K562 (cell line): ENCODE measurements at regions not wholly inside any gene's neighbourhood (a gene's known extent, or its start where the extent isn't known, plus 50 kb on each side); places are given as distances from the start of the nearest gene placed in this dataset.

Experiments used
- ATAC-seq: fragments of 200-7000 bp; cut with Tn5 transposase; 3 replicates; pipeline ENCODE4 v1.9.1; 2020; ENCODE audit warnings: moderate library complexity
- BruUV-seq: library from RNA; stranded (reverse); fragments of 400-500 nt; replicated peaks from 2 replicates; lab custom pipeline; 2021; lab: Mats Ljungman, UMichigan
- CTCF ChIA-PET: fragments of 300-600 bp; formaldehyde crosslinking; extraction: SDS; loops from one replicate; lab custom pipeline; 2021; ENCODE audit warnings: low intra/inter-chr PET ratio; lab: Yijun Ruan, JAX
- POLR2A ChIA-PET: fragments of 300-600, 350-650 bp; sonication (Branson Sonifier 250); formaldehyde crosslinking; extraction: SDS; loops from one replicate; lab custom pipeline; 2021; ENCODE audit warnings: antibody characterized with exemption, inconsistent platforms; lab: Yijun Ruan, JAX
- DNase-seq, 4 experiments: peaks; one replicate each; pipeline versions ENCODE4 v3.0.0 to v3.0.0-alpha.2; 2011 to 2018; ENCODE audit warnings: low spot score in 3 of 4, mixed read lengths in 3 of 4; ENCODE audit errors: extremely low read depth in 1 of 4
- FAIRE-seq: peaks from 2 replicates; lab custom pipeline; 2011; peaks lifted over from hg19 to GRCh38; lab: Jason Lieb, UNC
- H2AFZ ChIP-seq: 2 replicates; pipeline ENCODE4 v1.6.0; 2011; ENCODE audit warnings: low read depth, low read length, control low read depth, inconsistent platforms
- H3K27ac ChIP-seq: fragments of 200-600 bp; 3 replicates; pipeline ENCODE4 v1.8.0; 2011; ENCODE audit warnings: low read depth, mild to moderate bottlenecking, control low read depth, inconsistent platforms, low read length, moderate library complexity, mixed read lengths; ENCODE audit errors: extremely low read depth
- H3K27me3 ChIP-seq, 2 experiments: fragments of 300-600 bp in 1 of 2; 2 replicates in 1 of 2; 3 replicates in 1 of 2; pipeline versions ENCODE4 v1.6.0 to v1.8.0; 2011; ENCODE audit warnings: inconsistent platforms in 2 of 2, low read length in 2 of 2, mild to moderate bottlenecking in 1 of 2, mixed read lengths in 1 of 2, moderate library complexity in 1 of 2; ENCODE audit not compliant: control insufficient read depth in 2 of 2, insufficient read depth in 2 of 2
- H3K36me3 ChIP-seq: fragments of 300-600 bp; 3 replicates; pipeline ENCODE4 v1.8.0; 2011; ENCODE audit warnings: mild to moderate bottlenecking, low read length, inconsistent platforms; ENCODE audit not compliant: control insufficient read depth, insufficient read depth
- H3K4me1 ChIP-seq, 2 experiments: fragments of 200-600 bp in 1 of 2; replicated peaks in 1 of 2; 2 replicates in 1 of 2; 3 replicates in 1 of 2; pipeline versions ENCODE4 v1.5.1 to v1.8.0; 2011; ENCODE audit warnings: inconsistent platforms in 2 of 2, low read length in 2 of 2, mild to moderate bottlenecking in 1 of 2, mixed read lengths in 1 of 2, moderate library complexity in 1 of 2; ENCODE audit not compliant: control insufficient read depth in 2 of 2, insufficient read depth in 2 of 2
- H3K4me2 ChIP-seq: 2 replicates; pipeline ENCODE4 v1.6.1; 2011; ENCODE audit warnings: low read length, control low read depth, inconsistent platforms, mixed read lengths; ENCODE audit not compliant: insufficient read depth
- H3K4me3 ChIP-seq: fragments of 200-600 bp; sonication (generic), shearing (Covaris generic); 2 replicates; pipeline ENCODE4 v1.5.1; 2016; ENCODE audit warnings: control low read depth, inconsistent platforms
- H3K79me2 ChIP-seq: fragments of 200-600 bp; 3 replicates; pipeline ENCODE4 v1.8.0; 2011; ENCODE audit warnings: low read length, inconsistent platforms; ENCODE audit not compliant: control insufficient read depth, insufficient read depth
- H3K9ac ChIP-seq, 2 experiments: 2 replicates each; pipeline versions ENCODE4 v1.6.0 to v1.6.1; 2011; ENCODE audit warnings: low read depth in 2 of 2, low read length in 2 of 2, control low read depth in 1 of 2, inconsistent platforms in 1 of 2, mild to moderate bottlenecking in 1 of 2, mixed read lengths in 1 of 2; ENCODE audit not compliant: insufficient read depth in 1 of 2
- H3K9me1 ChIP-seq: one replicate; pipeline ENCODE4 v1.6.0; 2011; ENCODE audit warnings: inconsistent platforms, mild to moderate bottlenecking, low read length, moderate library complexity; ENCODE audit not compliant: control insufficient read depth, insufficient read depth
- H3K9me3 ChIP-seq: replicated peaks from 2 replicates; pipeline ENCODE4 v1.5.1; 2011; ENCODE audit warnings: low read depth, low read length, inconsistent platforms; ENCODE audit not compliant: control insufficient read depth, insufficient read depth
- H4K20me1 ChIP-seq: replicated peaks from 2 replicates; pipeline ENCODE4 v1.6.1; 2011; ENCODE audit warnings: low read length, inconsistent platforms, mixed read lengths; ENCODE audit not compliant: control insufficient read depth, insufficient read depth
- CC2D1A ChIP-seq: fragments of 450-650 bp; IDR thresholded peaks from 2 replicates; pipeline ENCODE4 v1.6.1; 2017; ENCODE audit warnings: mild to moderate bottlenecking
- FOXJ3 ChIP-seq: sonication (generic); formaldehyde crosslinking; IDR thresholded peaks from 2 replicates; pipeline ENCODE4 v1.4.0; 2020; ENCODE audit warnings: mild to moderate bottlenecking, missing genetic modification reagents
- KDM1A ChIP-seq, 2 experiments: fragments of 450-650 bp; IDR thresholded peaks; 2 replicates each; pipeline ENCODE4 v1.6.1; 2016; ENCODE audit warnings: mild to moderate bottlenecking in 2 of 2
- L3MBTL2 ChIP-seq: fragments of 450-650 bp; IDR thresholded peaks from 2 replicates; pipeline ENCODE4 v1.6.1; 2016; ENCODE audit warnings: mild to moderate bottlenecking, moderate library complexity
- MAFF ChIP-seq: IDR thresholded peaks from 2 replicates; pipeline ENCODE4 v1.6.1; 2012; ENCODE audit warnings: low read length, improper control_type of control experiment
- STAG1 ChIP-seq: sonication (generic); formaldehyde crosslinking; IDR thresholded peaks from 2 replicates; pipeline ENCODE4 v1.5.0; 2020; ENCODE audit warnings: missing genetic modification reagents, borderline replicate concordance
- TEAD4 ChIP-seq, 2 experiments: sonication (generic) in 1 of 2; formaldehyde crosslinking in 1 of 2; IDR thresholded peaks; 2 replicates each; pipeline versions ENCODE4 v1.6.1 to v1.8.0; 2012 to 2022; ENCODE audit warnings: borderline replicate concordance in 1 of 2, inconsistent platforms in 1 of 2, low read length in 1 of 2, mild to moderate bottlenecking in 1 of 2, missing genetic modification reagents in 1 of 2
- ZBTB17 ChIP-seq: fragments of 450-650 bp; formaldehyde crosslinking; IDR thresholded peaks from 2 replicates; pipeline ENCODE4 v1.4.0; 2020; ENCODE audit warnings: mild to moderate bottlenecking
- WGBS: fragments of 100-300 bp; shearing (Covaris generic); methylation state at CpG from one replicate; pipeline ENCODE4 v1.1.6; 2016; ENCODE audit warnings: low coverage, mixed read lengths; ENCODE audit not compliant: insufficient coverage; ENCODE audit errors: missing lambda C conversion rate; 5-methylcytosine and 5-hydroxymethylcytosine counted together
- in situ Hi-C: fragments of 300-500 bp; cut with MboI; formaldehyde crosslinking; loops from 4 replicates; pipeline ENCODE4 v1.15.0; 2018; ENCODE audit warnings: inconsistent platforms, mixed read lengths
- intact Hi-C: fragments of 100-400 bp; cut with micrococcal nuclease; formaldehyde crosslinking; loops from 2 replicates; pipeline ENCODE4 v1.14.2; 2022
- TF ChIP-seq, protein P1 (sequence below): fragments of 250-450 bp; sonication (Bioruptor Pico); IDR thresholded peaks from 2 replicates; pipeline ENCODE4 v1.9.0; 2021; ENCODE audit warnings: mild to moderate bottlenecking

DNA sequence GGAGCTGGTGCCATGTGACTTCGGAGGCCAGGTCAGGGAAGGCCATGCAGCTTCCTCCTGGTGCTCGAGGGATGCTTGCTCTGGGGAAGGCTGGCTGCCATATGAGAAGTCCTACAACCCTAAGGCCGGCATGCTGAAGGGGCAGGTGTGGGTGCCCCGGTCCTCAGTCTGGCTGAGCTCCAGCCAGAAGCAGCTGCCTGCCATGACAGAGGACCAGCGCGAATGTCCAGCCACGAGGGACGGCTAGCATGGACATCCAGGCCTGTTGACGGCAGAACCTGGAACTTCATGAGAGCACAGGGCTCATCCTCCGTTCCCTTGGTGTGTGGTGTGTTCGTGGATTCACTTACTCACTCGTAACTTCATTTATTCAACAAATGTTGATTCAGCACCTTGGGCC is 140.6 kb downstream of the IRF8 start:
- no peak for ATAC-seq
- no peak overlapping the region for H3K9ac ChIP-seq
- WGBS, result under 1% methylated on average over 11 of the region's 12 CpGs
- in situ Hi-C loops (loop anchor here (10.0 kb wide), 1 partner anchor 475 kb away; the partner anchor contains the start of gene FOXF1), intact Hi-C loops (loop anchor here (10.0 kb wide), 1 partner anchor 475 kb away; the partner anchor contains the start of gene FOXF1)
- POLR2A ChIA-PET, result interaction anchor here (0.7 kb wide), 1 partner anchor 467 kb away, joined by 3 read pairs; no protein-coding TSS in a partner anchor
- no peak overlapping the region for H2AFZ ChIP-seq
- H3K9me3 ChIP-seq, result no peaks in the 10 kb centered on the region
- H3K27ac ChIP-seq, result no peak overlapping the region
- BruUV-seq, result no TSS peak
- H3K79me2 ChIP-seq, result no peaks in the 10 kb centered on the region
- CTCF ChIA-PET, result no interaction called here
- H3K4me3 ChIP-seq, result no peak overlapping the region
- no peaks in the 10 kb centered on the region for H3K9me1 ChIP-seq
- no peak overlapping the region for H3K4me2 ChIP-seq
- TF ChIP-seq STAG1 (CRISPR knock-in tag), result no peak
- TF ChIP-seq FOXJ3 (CRISPR knock-in tag), result no peak
- TF ChIP-seq ZBTB17 (CRISPR knock-in tag), result no peak
- no peak for TF ChIP-seq KDM1A (IDR thresholded peaks at IDR 0.05)
- TF ChIP-seq CC2D1A, result no peak
- no peak for TF ChIP-seq MAFF
- TF ChIP-seq TEAD4 (IDR thresholded peaks at IDR 0.05; ENCODE audit: low read length), result no peak
- no peak for TF ChIP-seq TEAD4 (CRISPR knock-in tag; IDR thresholded peaks at IDR 0.05; ENCODE audit: borderline replicate concordance)
- TF ChIP-seq L3MBTL2, result no peak
- TF ChIP-seq, protein P1, sequence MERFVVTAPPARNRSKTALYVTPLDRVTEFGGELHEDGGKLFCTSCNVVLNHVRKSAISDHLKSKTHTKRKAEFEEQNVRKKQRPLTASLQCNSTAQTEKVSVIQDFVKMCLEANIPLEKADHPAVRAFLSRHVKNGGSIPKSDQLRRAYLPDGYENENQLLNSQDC (CRISPR knock-in tag), result no peak
- peaks cover 12% of the 10 kb centered on the region; the same call in 1 of the 2 replicates for H4K20me1 ChIP-seq
- DNase-seq, result no peak
- H3K27me3 ChIP-seq, result peaks cover 29 to 65% of the 10 kb centered on the region in 2 experiments; a peak in 4 of 5 replicates
- no peaks in the 10 kb centered on the region; a peak in 1 of 5 replicates for H3K4me1 ChIP-seq
- H3K36me3 ChIP-seq, result no peaks in the 10 kb centered on the region
- no peak for FAIRE-seq
